Stimulated activated CD4-positive, alpha-beta T cell treated with anti-CD3 and anti-CD28 coated beads, TNF-alpha, amount 100 ng/mL, for 24 hours (primary cell): ENCODE measurements at regions not wholly inside any gene's neighbourhood (a gene's known extent, or its start where the extent isn't known, plus 50 kb on each side); places are given as distances from the start of the nearest gene placed in this dataset.

Experiments
- DNase-seq, 3 experiments: peaks; one replicate each; pipeline ENCODE4 v3.0.0-alpha.2; 2020; ENCODE audit warnings: low read depth in 3 of 3

- no peak for DNase-seq
Measured at GRCh38 chr1:58000116-58000515, 546.4 kb downstream of the OMA1 start.

GRCh38 chr1:57996400-57996799, 550.1 kb downstream of the OMA1 start:
- DNase-seq = no peak

- no peak for DNase-seq
Measured at GRCh38 chr1:57991289-57991688, 555.2 kb downstream of the OMA1 start.

GRCh38 chr1:57989877-57990276, 556.6 kb downstream of the OMA1 start:
- DNase-seq = no peak

GRCh38 chr1:57987523-57987922, 559.0 kb downstream of the OMA1 start:
- no peak for DNase-seq

GRCh38 chr1:57986432-57986831, 560.1 kb downstream of the OMA1 start:
- DNase-seq = no peak

GRCh38 chr1:57984277-57984676, 560.4 kb upstream of the DAB1 start:
- no peak for DNase-seq

GRCh38 chr1:57983441-57983840, 559.6 kb upstream of the DAB1 start:
- no peak for DNase-seq

- no peak for DNase-seq
Measured at GRCh38 chr1:57982852-57983251, 559.0 kb upstream of the DAB1 start.

- no peak for DNase-seq
Measured at GRCh38 chr1:57976216-57976615, 552.4 kb upstream of the DAB1 start.

GRCh38 chr1:57968321-57968720, 544.5 kb upstream of the DAB1 start:
- DNase-seq = no peak

- no peak for DNase-seq
Measured at GRCh38 chr1:57966751-57967406, 543.0 kb upstream of the DAB1 start.

- DNase-seq = no peak
Measured at GRCh38 chr1:57966340-57966739, 542.5 kb upstream of the DAB1 start.

- DNase-seq = no peak
Measured at GRCh38 chr1:57963581-57963980, 539.7 kb upstream of the DAB1 start.

GRCh38 chr1:57959531-57960241, 535.8 kb upstream of the DAB1 start:
- DNase-seq = no peak

- DNase-seq = no peak
Measured at GRCh38 chr1:57957576-57957975, 533.7 kb upstream of the DAB1 start.

GRCh38 chr1:57951390-57951789, 527.5 kb upstream of the DAB1 start:
- no peak for DNase-seq

GRCh38 chr1:57949168-57949567, 525.3 kb upstream of the DAB1 start:
- no peak for DNase-seq

GRCh38 chr1:57947471-57947870, 523.6 kb upstream of the DAB1 start:
- DNase-seq = no peak

- DNase-seq = no peak
Measured at GRCh38 chr1:57945045-57945444, 521.2 kb upstream of the DAB1 start.

GRCh38 chr1:57943365-57943764, 519.5 kb upstream of the DAB1 start:
- DNase-seq = no peak

- DNase-seq = no peak
Measured at GRCh38 chr1:57934745-57935144, 510.9 kb upstream of the DAB1 start.

- no peak for DNase-seq
Measured at GRCh38 chr1:57927003-57927402, 503.1 kb upstream of the DAB1 start.
